PC-3 (cell line): ENCODE measurements at regions not wholly inside any gene's neighbourhood (a gene's known extent, or its start where the extent isn't known, plus 50 kb on each side); places are given as distances from the start of the nearest gene placed in this dataset.
A peak's percentile ranks its signal among the peaks of the same experiment; 100 is the strongest.
"Not testable (repeated sequence)": the region's sequence is repeated elsewhere in the genome, so short reads cannot be mapped to it uniquely, and the experiment has no call there.

Experiments
- ATAC-seq: fragments of 200-7000 bp; cut with Tn5 transposase; 2 replicates; pipeline ENCODE4 v1.9.1; 2020; ENCODE audit warnings: mild to moderate bottlenecking, moderate library complexity
- BruUV-seq: library from RNA; stranded (reverse); fragments of 400-500 nt; replicated peaks from 2 replicates; lab custom pipeline; 2021; lab: Mats Ljungman, UMichigan
- CTCF ChIA-PET: fragments of 300-600 bp; sonication (Branson Sonifier 250); formaldehyde crosslinking; loops from one replicate; lab custom pipeline; 2022; ENCODE audit warnings: antibody characterized with exemption; lab: Charles Lee
- POLR2A ChIA-PET: fragments of 300-600 bp; sonication (Branson Sonifier 250); formaldehyde crosslinking; loops from one replicate; lab custom pipeline; 2022; ENCODE audit warnings: antibody characterized with exemption; ENCODE audit not compliant: unreplicated experiment; lab: Charles Lee
- DNase-seq: peaks from one replicate; pipeline ENCODE4 v3.0.0-alpha.2; 2015
- H2AFZ ChIP-seq: fragments of 300-600 bp; sonication (generic); 2 replicates; pipeline ENCODE4 v1.6.0; 2016; ENCODE audit warnings: antibody characterized with exemption, low read length
- H3F3A ChIP-seq: fragments of 300-600 bp; sonication (generic); one replicate; pipeline ENCODE4 v1.6.0; 2017; ENCODE audit warnings: antibody characterized with exemption, low read length, control low read depth, mild to moderate bottlenecking; ENCODE audit not compliant: unreplicated experiment
- H3K27ac ChIP-seq: fragments of 300-600 bp; sonication (generic); 2 replicates; pipeline ENCODE4 v1.5.1; 2016; ENCODE audit warnings: mild to moderate bottlenecking, low read length
- H3K27me3 ChIP-seq: fragments of 300-600 bp; sonication (generic); 2 replicates; pipeline ENCODE4 v1.6.1; 2016; ENCODE audit warnings: low read length, mixed read lengths
- H3K36me3 ChIP-seq: fragments of 300-600 bp; sonication (generic); 2 replicates; pipeline ENCODE4 v1.6.1; 2016; ENCODE audit warnings: low read depth, mixed run types, low read length, mixed read lengths
- H3K4me1 ChIP-seq: fragments of 300-600 bp; sonication (generic); 2 replicates; pipeline ENCODE4 v1.5.1; 2016; ENCODE audit warnings: low read length; ENCODE audit not compliant: insufficient read depth
- H3K4me2 ChIP-seq: fragments of 300-600 bp; sonication (generic); 2 replicates; pipeline ENCODE4 v1.6.0; 2016; ENCODE audit warnings: low read length
- H3K4me3 ChIP-seq: fragments of 300-600 bp; sonication (generic); 2 replicates; pipeline ENCODE4 v1.5.1; 2016; ENCODE audit warnings: mild to moderate bottlenecking, low read length, mixed read lengths
- H3K79me2 ChIP-seq: fragments of 300-600 bp; sonication (generic); 2 replicates; pipeline ENCODE4 v1.6.1; 2017; ENCODE audit warnings: low read length, mixed read lengths
- H3K9ac ChIP-seq: fragments of 300-600 bp; sonication (generic); 2 replicates; pipeline ENCODE4 v1.6.0; 2016; ENCODE audit warnings: mild to moderate bottlenecking, low read length
- H3K9me2 ChIP-seq: fragments of 300-600 bp; sonication (generic); replicated peaks from 2 replicates; pipeline ENCODE4 v1.6.1; 2016; ENCODE audit warnings: mixed run types, low read length, mixed read lengths
- H3K9me3 ChIP-seq: fragments of 300-600 bp; sonication (generic); 2 replicates; pipeline ENCODE4 v1.6.1; 2016; ENCODE audit warnings: low read length, mixed read lengths
- H4K20me1 ChIP-seq: fragments of 300-600 bp; sonication (generic); 2 replicates; pipeline ENCODE4 v1.6.1; 2016; ENCODE audit warnings: low read length, mixed read lengths
- intact Hi-C: fragments of 100-400 bp; cut with micrococcal nuclease; formaldehyde crosslinking; loops from 2 replicates; pipeline ENCODE4 v1.9.0; 2023

- CTCF ChIA-PET, H3K4me1 ChIP-seq, H3K36me3 ChIP-seq, H3K9me2 ChIP-seq, H3K9me3 ChIP-seq, H3K79me2 ChIP-seq, H3F3A ChIP-seq, H3K27ac ChIP-seq, H4K20me1 ChIP-seq, BruUV-seq, H3K27me3 ChIP-seq, H2AFZ ChIP-seq, DNase-seq, POLR2A ChIA-PET, intact Hi-C loops: not testable (repeated sequence)
- 0 out of 2 replicates have a peak overlapping the region, but pooled peaks have one; percentile 76 for H3K4me2 ChIP-seq
- peak overlapping the region; percentile 61 for H3K9ac ChIP-seq
- peak; percentile 62 for ATAC-seq
- peak overlapping the region; percentile 71; the same call in 1 of the 2 replicates for H3K4me3 ChIP-seq
Measured at GRCh38 chr9:66269783-66270182, 532.8 kb downstream of the FOXD4L4 start.

DNA sequence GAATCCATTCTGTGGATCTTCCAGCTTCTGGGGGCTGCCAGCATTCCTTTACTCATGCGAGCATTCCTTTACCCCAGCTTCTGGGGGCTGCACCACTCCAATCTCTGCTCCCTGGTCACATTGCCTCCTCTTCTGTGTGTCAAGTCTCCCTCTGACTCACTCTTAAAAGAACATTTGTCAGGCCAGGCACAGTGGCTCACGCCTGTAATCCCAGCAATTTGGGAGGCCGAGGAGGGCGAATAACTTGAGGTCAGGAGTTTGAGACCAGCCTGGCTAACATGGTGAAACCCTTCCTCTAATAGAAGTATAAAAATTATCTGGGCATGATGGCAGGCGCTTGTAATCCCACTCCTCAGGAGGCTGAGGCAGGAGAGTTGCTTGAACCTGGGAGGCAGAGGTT, 541.9 kb downstream of the FOXD4L4 start:
- DNase-seq, H3K79me2 ChIP-seq, H3K4me2 ChIP-seq, H3K9me3 ChIP-seq, ATAC-seq, H3K36me3 ChIP-seq, H3K9me2 ChIP-seq, H3K27me3 ChIP-seq, BruUV-seq, CTCF ChIA-PET, H3F3A ChIP-seq, H3K4me3 ChIP-seq, H4K20me1 ChIP-seq, H3K27ac ChIP-seq, H2AFZ ChIP-seq, intact Hi-C loops, H3K9ac ChIP-seq, POLR2A ChIA-PET, H3K4me1 ChIP-seq: not testable (repeated sequence)
